Gastroesophageal sphincter (tissue), 3 donors: ENCODE measurements at regions not wholly inside any gene's neighbourhood (a gene's known extent, or its start where the extent isn't known, plus 50 kb on each side); places are given as distances from the start of the nearest gene placed in this dataset.

Experiments used
- EP300 ChIP-seq: sonication (generic); formaldehyde crosslinking; IDR thresholded peaks from one replicate; pipeline ENCODE4 v1.6.1; 2017; ENCODE audit warnings: antibody characterized with exemption, mild to moderate bottlenecking
- POLR2A ChIP-seq, 2 donors: fragments of 450-650 bp; IDR thresholded peaks; one replicate each; pipeline ENCODE4 v1.6.1; 2017; ENCODE audit warnings: antibody characterized with exemption in 2 of 2, mild to moderate bottlenecking in 2 of 2, moderate library complexity in 1 of 2
- POLR2AphosphoS5 ChIP-seq: sonication (generic); formaldehyde crosslinking; IDR thresholded peaks from one replicate; pipeline ENCODE4 v1.6.1; 2017; ENCODE audit warnings: antibody characterized with exemption
- TF ChIP-seq, protein P1 (sequence below), 4 experiments: fragments of 200-600 bp in 2 of 4; fragments of 450-650 bp in 2 of 4; sonication (generic) in 1 of 4; IDR thresholded peaks; one replicate each; pipeline ENCODE4 v1.5.1; 2017 to 2019; ENCODE audit warnings: antibody characterized with exemption in 4 of 4, mild to moderate bottlenecking in 2 of 4, moderate library complexity in 2 of 4

DNA sequence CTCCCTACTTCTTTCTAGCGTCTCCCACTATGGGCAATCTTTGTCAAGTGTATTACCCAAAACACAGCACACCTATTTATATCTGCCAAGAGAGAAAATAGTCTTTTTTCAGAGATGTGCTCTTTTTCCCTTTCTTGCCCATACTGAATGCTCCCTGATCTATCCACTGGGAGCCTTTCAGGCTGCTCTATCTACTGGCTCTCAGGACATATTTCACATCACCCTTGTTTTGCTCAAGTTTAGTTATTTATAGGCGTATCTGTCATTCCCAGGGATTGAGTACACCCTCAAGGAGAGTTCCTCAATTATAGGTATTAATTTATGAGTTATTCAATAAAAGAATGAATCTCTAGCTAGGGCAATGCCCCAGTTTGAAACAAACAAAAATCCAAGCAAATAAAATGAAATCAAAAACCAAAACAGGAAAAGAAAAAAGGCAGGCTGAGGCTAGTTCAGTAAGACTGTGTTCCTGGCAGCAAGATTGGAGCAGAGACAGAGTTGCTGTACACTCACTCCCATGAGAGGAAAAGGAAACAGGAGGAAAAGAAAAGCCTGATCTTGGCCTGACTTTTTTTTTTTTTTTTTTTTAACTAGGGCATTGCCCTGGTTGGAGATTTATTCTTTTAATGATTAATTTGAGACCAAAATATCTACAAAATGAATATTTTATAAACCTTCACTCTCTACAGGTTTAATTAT, 665.9 kb upstream of the PCDH15 start:
- TF ChIP-seq, protein P1, sequence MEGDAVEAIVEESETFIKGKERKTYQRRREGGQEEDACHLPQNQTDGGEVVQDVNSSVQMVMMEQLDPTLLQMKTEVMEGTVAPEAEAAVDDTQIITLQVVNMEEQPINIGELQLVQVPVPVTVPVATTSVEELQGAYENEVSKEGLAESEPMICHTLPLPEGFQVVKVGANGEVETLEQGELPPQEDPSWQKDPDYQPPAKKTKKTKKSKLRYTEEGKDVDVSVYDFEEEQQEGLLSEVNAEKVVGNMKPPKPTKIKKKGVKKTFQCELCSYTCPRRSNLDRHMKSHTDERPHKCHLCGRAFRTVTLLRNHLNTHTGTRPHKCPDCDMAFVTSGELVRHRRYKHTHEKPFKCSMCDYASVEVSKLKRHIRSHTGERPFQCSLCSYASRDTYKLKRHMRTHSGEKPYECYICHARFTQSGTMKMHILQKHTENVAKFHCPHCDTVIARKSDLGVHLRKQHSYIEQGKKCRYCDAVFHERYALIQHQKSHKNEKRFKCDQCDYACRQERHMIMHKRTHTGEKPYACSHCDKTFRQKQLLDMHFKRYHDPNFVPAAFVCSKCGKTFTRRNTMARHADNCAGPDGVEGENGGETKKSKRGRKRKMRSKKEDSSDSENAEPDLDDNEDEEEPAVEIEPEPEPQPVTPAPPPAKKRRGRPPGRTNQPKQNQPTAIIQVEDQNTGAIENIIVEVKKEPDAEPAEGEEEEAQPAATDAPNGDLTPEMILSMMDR (IDR thresholded peaks at IDR 0.05), result no peak
- TF ChIP-seq POLR2A (IDR thresholded peaks at IDR 0.05), result no peak
- no peak for TF ChIP-seq POLR2AphosphoS5
- TF ChIP-seq EP300, result no peak
